GM12874 (cell line): ENCODE measurements at regions not wholly inside any gene's neighbourhood (a gene's known extent, or its start where the extent isn't known, plus 50 kb on each side); places are given as distances from the start of the nearest gene placed in this dataset.

Experiments used
- CTCF ChIP-seq: IDR thresholded peaks from 2 replicates; pipeline ENCODE4 v1.5.1; 2011; ENCODE audit warnings: low read depth, mild to moderate bottlenecking, control low read depth, low read length, moderate library complexity; ENCODE audit not compliant: insufficient read depth

GRCh38 chr6:44010411-44011349 lies 116.6 kb downstream of the MRPL14 start:
- TF ChIP-seq CTCF: no peak

GRCh38 chr6:44009425-44010321 lies 117.6 kb downstream of the MRPL14 start:
- no peak for TF ChIP-seq CTCF

GRCh38 chr6:44008821-44009370 lies 118.4 kb downstream of the MRPL14 start:
- no peak for TF ChIP-seq CTCF

GRCh38 chr6:44007818-44008621 lies 119.2 kb downstream of the MRPL14 start:
- no peak for TF ChIP-seq CTCF

- TF ChIP-seq CTCF: no peak
Measured at GRCh38 chr6:44006872-44007303, 120.4 kb downstream of the MRPL14 start.

GRCh38 chr6:44006123-44006871 lies 121.0 kb downstream of the MRPL14 start:
- TF ChIP-seq CTCF: no peak
